SK-N-MC (cell line): ENCODE measurements at regions not wholly inside any gene's neighbourhood (a gene's known extent, or its start where the extent isn't known, plus 50 kb on each side); places are given as distances from the start of the nearest gene placed in this dataset.

Experiments used
- EZH2 ChIP-seq: fragments of 200-600 bp; sonication (generic); IDR thresholded peaks from one replicate; pipeline ENCODE4 v1.6.1; 2017; ENCODE audit warnings: antibody characterized with exemption
- FOXP2 ChIP-seq: optimal IDR thresholded peaks from 2 replicates; pipeline ENCODE3; 2011; ENCODE audit warnings: mild to moderate bottlenecking, moderate library complexity; ENCODE audit not compliant: insufficient read depth; ENCODE audit errors: extremely low read length, control extremely low read depth
- POLR2AphosphoS5 ChIP-seq: IDR thresholded peaks from 2 replicates; pipeline ENCODE4 v1.6.1; 2012; ENCODE audit warnings: mild to moderate bottlenecking, low read depth, low read length, borderline replicate concordance

DNA sequence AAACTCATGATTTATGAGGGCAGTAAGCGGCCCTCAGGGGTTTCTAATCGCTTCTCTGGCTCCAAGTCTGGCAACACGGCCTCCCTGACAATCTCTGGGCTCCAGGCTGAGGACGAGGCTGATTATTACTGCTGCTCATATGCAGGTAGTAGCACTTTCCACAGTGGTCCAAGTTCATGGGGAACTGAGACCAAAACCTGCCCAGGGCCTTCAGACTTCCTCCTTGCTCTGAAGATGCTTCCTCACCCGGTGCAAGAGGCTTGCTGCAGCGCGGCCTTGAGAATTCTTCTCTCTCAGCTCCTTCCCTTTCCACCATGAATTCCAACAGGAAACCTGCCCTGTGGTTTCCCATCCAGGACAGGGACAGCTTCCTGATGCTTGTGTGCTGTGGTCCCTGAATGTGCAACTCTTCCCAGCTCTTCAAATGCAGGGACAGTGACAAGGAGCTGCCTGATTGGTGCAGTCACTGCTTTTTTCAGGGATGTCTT, 53.9 kb downstream of the GGTLC2 start:
- TF ChIP-seq EZH2: no peak
- no peak for TF ChIP-seq POLR2AphosphoS5
- no peak for TF ChIP-seq FOXP2
